ENCODE measurements at regions not wholly inside any gene's neighbourhood (a gene's known extent, or its start where the extent isn't known, plus 50 kb on each side); places are given as distances from the start of the nearest gene placed in this dataset.

DNA sequence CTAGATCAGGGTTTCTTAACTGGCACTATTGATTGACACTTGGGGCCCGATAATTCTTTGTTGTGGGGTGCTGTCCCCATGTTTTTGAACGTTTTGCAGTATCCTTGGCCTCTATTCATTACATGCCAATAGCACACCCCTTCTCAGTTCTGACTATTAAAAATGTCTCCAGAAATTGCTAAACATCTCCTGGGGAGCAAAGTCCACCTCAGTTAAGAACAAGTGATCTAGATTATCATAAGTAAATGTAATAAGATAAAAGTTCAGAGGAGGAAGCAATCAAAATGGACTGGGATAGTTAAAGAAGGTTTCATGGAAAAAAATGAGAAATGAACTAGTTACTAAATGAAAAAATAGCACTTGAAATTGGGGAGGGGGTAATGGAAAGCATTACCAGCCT, 98.1 kb upstream of the MIR17HG start:
- TF ChIP-seq, protein P1, sequence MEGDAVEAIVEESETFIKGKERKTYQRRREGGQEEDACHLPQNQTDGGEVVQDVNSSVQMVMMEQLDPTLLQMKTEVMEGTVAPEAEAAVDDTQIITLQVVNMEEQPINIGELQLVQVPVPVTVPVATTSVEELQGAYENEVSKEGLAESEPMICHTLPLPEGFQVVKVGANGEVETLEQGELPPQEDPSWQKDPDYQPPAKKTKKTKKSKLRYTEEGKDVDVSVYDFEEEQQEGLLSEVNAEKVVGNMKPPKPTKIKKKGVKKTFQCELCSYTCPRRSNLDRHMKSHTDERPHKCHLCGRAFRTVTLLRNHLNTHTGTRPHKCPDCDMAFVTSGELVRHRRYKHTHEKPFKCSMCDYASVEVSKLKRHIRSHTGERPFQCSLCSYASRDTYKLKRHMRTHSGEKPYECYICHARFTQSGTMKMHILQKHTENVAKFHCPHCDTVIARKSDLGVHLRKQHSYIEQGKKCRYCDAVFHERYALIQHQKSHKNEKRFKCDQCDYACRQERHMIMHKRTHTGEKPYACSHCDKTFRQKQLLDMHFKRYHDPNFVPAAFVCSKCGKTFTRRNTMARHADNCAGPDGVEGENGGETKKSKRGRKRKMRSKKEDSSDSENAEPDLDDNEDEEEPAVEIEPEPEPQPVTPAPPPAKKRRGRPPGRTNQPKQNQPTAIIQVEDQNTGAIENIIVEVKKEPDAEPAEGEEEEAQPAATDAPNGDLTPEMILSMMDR (conservative IDR thresholded peaks at IDR 0.05; ENCODE audit: low read depth, low read length): no peak
- no peak for TF ChIP-seq EZH2phosphoT487 (IDR thresholded peaks at IDR 0.05; ENCODE audit: borderline replicate concordance, low read length)
